ENCODE measurements at regions not wholly inside any gene's neighbourhood (a gene's known extent, or its start where the extent isn't known, plus 50 kb on each side); places are given as distances from the start of the nearest gene placed in this dataset.

GRCh38 chr2:224284134-224284946 is 117.6 kb downstream of the FAM124B start:
- no peak overlapping the region for H3K4me3 ChIP-seq (replicated peaks in 1 of 4; ENCODE audit: control extremely low read depth in 1 of 4, insufficient read depth in 1 of 4, low read depth in 3 of 4, low read length in 4 of 4)
- H3K36me3 ChIP-seq (ENCODE audit: control insufficient read depth, insufficient read depth, low read length) = no peaks in the 10 kb centered on the region
- H3K9ac ChIP-seq (ENCODE audit: insufficient read depth, low read length) = no peak overlapping the region
- H2AFZ ChIP-seq (ENCODE audit: low read length) = no peak overlapping the region
- no peaks in the 10 kb centered on the region for H3K4me1 ChIP-seq (ENCODE audit: control insufficient read depth, extremely low read depth, insufficient read depth, low read length)
- H3K79me2 ChIP-seq (ENCODE audit: control insufficient read depth, insufficient read depth, low read length) = no peaks in the 10 kb centered on the region
- no peaks in the 10 kb centered on the region for H4K20me1 ChIP-seq (ENCODE audit: control insufficient read depth, extremely low read depth, insufficient read depth, low read length)
- H3K9me3 ChIP-seq (ENCODE audit: control insufficient read depth, insufficient read depth, low read depth, low read length) = no peaks in the 10 kb centered on the region
- no peak overlapping the region for H3K4me2 ChIP-seq (ENCODE audit: extremely low read depth, insufficient read depth, low read length)
- no peak overlapping the region for H3K27ac ChIP-seq (ENCODE audit: insufficient read depth, low read length)
- DNase-seq (ENCODE audit: low read depth in 2 of 2) = peak in 1 of 2 donors; percentile 54
- no peak for TF ChIP-seq EZH2 (IDR thresholded peaks at IDR 0.05; ENCODE audit: low read length, missing control alignments)
- TF ChIP-seq, protein P1, sequence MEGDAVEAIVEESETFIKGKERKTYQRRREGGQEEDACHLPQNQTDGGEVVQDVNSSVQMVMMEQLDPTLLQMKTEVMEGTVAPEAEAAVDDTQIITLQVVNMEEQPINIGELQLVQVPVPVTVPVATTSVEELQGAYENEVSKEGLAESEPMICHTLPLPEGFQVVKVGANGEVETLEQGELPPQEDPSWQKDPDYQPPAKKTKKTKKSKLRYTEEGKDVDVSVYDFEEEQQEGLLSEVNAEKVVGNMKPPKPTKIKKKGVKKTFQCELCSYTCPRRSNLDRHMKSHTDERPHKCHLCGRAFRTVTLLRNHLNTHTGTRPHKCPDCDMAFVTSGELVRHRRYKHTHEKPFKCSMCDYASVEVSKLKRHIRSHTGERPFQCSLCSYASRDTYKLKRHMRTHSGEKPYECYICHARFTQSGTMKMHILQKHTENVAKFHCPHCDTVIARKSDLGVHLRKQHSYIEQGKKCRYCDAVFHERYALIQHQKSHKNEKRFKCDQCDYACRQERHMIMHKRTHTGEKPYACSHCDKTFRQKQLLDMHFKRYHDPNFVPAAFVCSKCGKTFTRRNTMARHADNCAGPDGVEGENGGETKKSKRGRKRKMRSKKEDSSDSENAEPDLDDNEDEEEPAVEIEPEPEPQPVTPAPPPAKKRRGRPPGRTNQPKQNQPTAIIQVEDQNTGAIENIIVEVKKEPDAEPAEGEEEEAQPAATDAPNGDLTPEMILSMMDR (conservative IDR thresholded peaks at IDR 0.05 in 1 of 2, IDR thresholded peaks at IDR 0.05 in 1 of 2; ENCODE audit: low read depth in 1 of 2, low read length in 2 of 2) = peak; percentile 36 to 44
- H3K27me3 ChIP-seq (ENCODE audit: control insufficient read depth, insufficient read depth, low read length) = no peaks in the 10 kb centered on the region

DNA sequence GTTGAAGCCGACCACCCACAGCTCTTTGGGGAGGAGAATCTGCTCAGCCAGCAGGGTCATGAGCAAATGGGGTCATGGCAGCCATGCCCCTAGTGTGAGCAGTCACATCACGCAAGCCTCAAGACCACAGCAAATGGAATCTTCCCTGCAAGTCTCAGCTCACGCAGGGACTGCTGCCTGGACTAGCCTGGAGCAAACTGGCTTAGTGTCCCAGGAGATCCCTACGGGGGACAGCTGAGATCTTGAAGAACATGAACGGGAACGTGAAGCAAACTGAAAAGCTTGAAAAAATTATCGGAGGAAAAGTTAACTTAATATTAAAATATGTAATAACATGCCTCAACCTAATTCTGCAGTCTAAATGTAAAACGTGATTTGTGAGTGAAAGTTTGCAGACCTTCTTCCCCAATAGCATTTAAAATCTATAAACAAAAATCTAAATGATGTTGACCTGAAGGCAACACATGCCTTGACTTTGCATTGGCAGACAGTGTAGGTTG is 118.4 kb downstream of the FAM124B start:
- Histone ChIP-seq H4K20me1 (ENCODE audit: control insufficient read depth, extremely low read depth, insufficient read depth, low read length) (no peaks in the 10 kb centered on the region), H3K27ac (ENCODE audit: insufficient read depth, low read length) (no peak overlapping the region), H3K4me3 (replicated peaks in 1 of 4; ENCODE audit: control extremely low read depth in 1 of 4, insufficient read depth in 1 of 4, low read depth in 3 of 4, low read length in 4 of 4) (no peak overlapping the region), H3K36me3 (ENCODE audit: control insufficient read depth, insufficient read depth, low read length) (no peaks in the 10 kb centered on the region), H3K9ac (ENCODE audit: insufficient read depth, low read length) (no peak overlapping the region), H3K9me3 (ENCODE audit: control insufficient read depth, insufficient read depth, low read depth, low read length) (no peaks in the 10 kb centered on the region), H3K4me1 (ENCODE audit: control insufficient read depth, extremely low read depth, insufficient read depth, low read length) (no peaks in the 10 kb centered on the region), H3K79me2 (ENCODE audit: control insufficient read depth, insufficient read depth, low read length) (no peaks in the 10 kb centered on the region), H3K4me2 (ENCODE audit: extremely low read depth, insufficient read depth, low read length) (no peak overlapping the region), H2AFZ (ENCODE audit: low read length) (no peak overlapping the region), H3K27me3 (ENCODE audit: control insufficient read depth, insufficient read depth, low read length) (no peaks in the 10 kb centered on the region)
- no peak for DNase-seq (ENCODE audit: low read depth in 2 of 2)
- no peak for TF ChIP-seq EZH2 (IDR thresholded peaks at IDR 0.05; ENCODE audit: low read length, missing control alignments)
- TF ChIP-seq, protein P1 (conservative IDR thresholded peaks at IDR 0.05 in 1 of 2, IDR thresholded peaks at IDR 0.05 in 1 of 2; ENCODE audit: low read depth in 1 of 2, low read length in 2 of 2) = no peak

DNA sequence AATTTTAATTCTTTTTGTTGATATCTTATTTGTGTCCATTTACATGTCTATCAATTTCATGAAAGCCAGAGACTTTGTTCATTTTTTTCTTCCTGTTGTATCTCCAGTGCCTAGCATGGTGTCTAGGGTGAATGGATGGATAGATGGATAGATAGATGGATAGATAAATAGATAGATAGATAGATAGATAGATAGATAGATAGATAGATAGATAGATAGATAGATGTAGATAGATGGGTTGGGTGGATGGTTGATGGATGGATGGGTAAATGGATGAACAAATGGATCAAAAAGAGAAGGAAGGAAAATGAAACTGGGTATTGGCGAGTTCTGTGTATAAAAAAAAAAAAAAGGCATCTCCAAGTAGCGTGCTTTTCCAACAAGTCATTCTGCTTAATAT is 120.5 kb downstream of the FAM124B start:
- Histone ChIP-seq H3K36me3 (ENCODE audit: control insufficient read depth, insufficient read depth, low read length) (no peaks in the 10 kb centered on the region), H3K79me2 (ENCODE audit: control insufficient read depth, insufficient read depth, low read length) (no peaks in the 10 kb centered on the region)

More for the DNA sequence above, 120.5 kb downstream of the FAM124B start:
- Histone ChIP-seq H3K27me3 (ENCODE audit: control insufficient read depth, insufficient read depth, low read length) (no peaks in the 10 kb centered on the region), H4K20me1 (ENCODE audit: control insufficient read depth, extremely low read depth, insufficient read depth, low read length) (no peaks in the 10 kb centered on the region), H3K4me1 (ENCODE audit: control insufficient read depth, extremely low read depth, insufficient read depth, low read length) (no peaks in the 10 kb centered on the region), H3K4me2 (ENCODE audit: extremely low read depth, insufficient read depth, low read length) (no peak overlapping the region), H3K9ac (ENCODE audit: insufficient read depth, low read length) (no peak overlapping the region), H3K27ac (ENCODE audit: insufficient read depth, low read length) (no peak overlapping the region), H3K4me3 (replicated peaks in 1 of 4; ENCODE audit: control extremely low read depth in 1 of 4, insufficient read depth in 1 of 4, low read depth in 3 of 4, low read length in 4 of 4) (no peak overlapping the region), H2AFZ (ENCODE audit: low read length) (no peak overlapping the region), H3K9me3 (ENCODE audit: control insufficient read depth, insufficient read depth, low read depth, low read length) (no peaks in the 10 kb centered on the region)
- TF ChIP-seq EZH2 (IDR thresholded peaks at IDR 0.05; ENCODE audit: low read length, missing control alignments) = no peak
- TF ChIP-seq, protein P1 (conservative IDR thresholded peaks at IDR 0.05 in 1 of 2, IDR thresholded peaks at IDR 0.05 in 1 of 2; ENCODE audit: low read depth in 1 of 2, low read length in 2 of 2) = no peak
- no peak for DNase-seq (ENCODE audit: low read depth in 2 of 2)

All from fibroblast of lung (primary cell).